Mucosa of descending colon (tissue), 3 donors: ENCODE measurements at regions not wholly inside any gene's neighbourhood (a gene's known extent, or its start where the extent isn't known, plus 50 kb on each side); places are given as distances from the start of the nearest gene placed in this dataset.
"Not testable (repeated sequence)": the region's sequence is repeated elsewhere in the genome, so short reads cannot be mapped to it uniquely, and the experiment has no call there.

Experiments
- ATAC-seq: fragments of 200-7000 bp; cut with Tn5 transposase; one replicate; pipeline ENCODE4 v1.9.1; 2020; ENCODE audit warnings: mild to moderate bottlenecking, moderate library complexity
- DNase-seq, 3 donors: peaks; one replicate each; pipeline ENCODE4 v3.0.0-alpha.2; 2020
- H3K36me3 ChIP-seq: fragments of 200-600 bp; one replicate; pipeline ENCODE4 v1.8.0; 2021; ENCODE audit warnings: low read depth, mild to moderate bottlenecking
- H3K4me1 ChIP-seq: fragments of 200-600 bp; one replicate; pipeline ENCODE4 v1.8.0; 2021; ENCODE audit warnings: low read depth, mild to moderate bottlenecking
- H3K4me3 ChIP-seq: fragments of 200-600 bp; one replicate; pipeline ENCODE4 v1.8.0; 2021; ENCODE audit warnings: mild to moderate bottlenecking
- H3K9me3 ChIP-seq: fragments of 200-600 bp; one replicate; pipeline ENCODE4 v1.8.0; 2021; ENCODE audit warnings: mild to moderate bottlenecking
- CTCF ChIP-seq: fragments of 200-600 bp; IDR thresholded peaks from one replicate; pipeline ENCODE4 v1.8.0; 2022; ENCODE audit warnings: antibody characterized with exemption, mild to moderate bottlenecking
- intact Hi-C, 2 donors: fragments of 100-400 bp; cut with DNase I in 1 of 2; cut with micrococcal nuclease in 1 of 2; formaldehyde crosslinking; loops; one replicate each; pipeline versions ENCODE4 v1.11.0 to v1.11.1; 2022; cut with DNase I, micrococcal nuclease
- donor health status: DM: no; HTN: no; CAD: no; lungs with moderate emphysema.
- donor health status: DM: no; HTN: no; CAD: no.
- donor health status: DM: no; HTN: yes; CAD: no.

GRCh38 chr10:63042256-63042655, 90.9 kb upstream of the NRBF2 start:
- Histone ChIP-seq H3K36me3 (no peaks in the 10 kb centered on the region), H3K4me3 (no peak overlapping the region), H3K9me3 (no peaks in the 10 kb centered on the region), H3K4me1 (no peaks in the 10 kb centered on the region)
- ATAC-seq, result no peak
- no peak for TF ChIP-seq CTCF
- intact Hi-C loops, result no loop called here
- DNase-seq, result no peak

DNA sequence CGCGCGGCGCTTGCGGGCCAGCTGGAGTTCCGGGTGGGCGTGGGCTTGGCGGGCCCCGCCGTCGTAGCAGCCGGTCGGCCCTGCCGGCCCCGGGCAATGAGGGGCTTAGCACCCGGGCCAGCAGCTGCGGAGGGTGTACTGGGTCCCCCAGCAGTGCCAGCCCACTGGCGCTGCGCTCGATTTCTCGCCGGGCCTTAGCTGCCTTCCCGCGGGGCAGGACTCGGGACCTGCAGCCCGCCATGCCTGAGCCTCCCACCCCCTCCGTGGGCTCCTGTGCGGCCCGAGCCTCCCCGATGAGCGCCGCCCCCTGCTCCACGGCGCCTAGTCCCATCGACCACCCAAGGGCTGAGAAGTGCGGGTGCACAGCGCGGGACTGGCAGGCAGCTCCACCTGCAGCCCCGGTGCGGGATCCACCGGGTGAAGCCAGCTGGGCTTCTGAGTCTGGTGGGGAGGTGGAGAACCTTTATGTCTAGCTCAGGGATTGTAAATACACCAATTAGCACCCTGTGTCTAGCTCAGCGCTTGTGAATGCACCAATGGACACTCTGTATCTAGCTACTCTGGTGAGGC, 99.4 kb upstream of the NRBF2 start:
- H3K4me3 ChIP-seq, intact Hi-C loops, ATAC-seq, H3K9me3 ChIP-seq, H3K36me3 ChIP-seq, H3K4me1 ChIP-seq, DNase-seq: not testable (repeated sequence)

DNA sequence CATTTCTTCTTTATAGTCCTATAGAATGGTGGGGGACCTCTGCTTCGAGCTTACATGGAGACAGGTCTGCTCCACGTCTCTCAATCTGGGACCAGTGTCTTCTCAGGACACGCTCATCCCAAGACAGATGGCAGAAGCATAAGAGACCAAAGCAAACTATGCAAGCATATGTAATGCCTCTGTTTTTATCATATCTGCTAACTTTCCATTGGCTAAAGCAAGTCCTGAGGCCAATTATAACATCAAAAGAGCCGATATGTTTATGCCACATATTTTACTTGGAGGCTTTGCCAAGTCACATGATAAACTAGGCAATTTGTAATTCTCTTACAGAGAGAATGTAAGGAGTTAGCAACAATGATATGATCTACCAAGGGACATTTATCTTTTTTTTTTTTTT, 102.6 kb upstream of the NRBF2 start:
- Histone ChIP-seq H3K9me3 (peaks cover 4% of the 10 kb centered on the region), H3K4me1 (no peaks in the 10 kb centered on the region), H3K4me3 (no peak overlapping the region), H3K36me3 (no peaks in the 10 kb centered on the region)
- ATAC-seq, result no peak
- DNase-seq, result no peak
- intact Hi-C loops, result no loop called here
- TF ChIP-seq CTCF, result no peak

- H3K4me3 ChIP-seq, result no peak overlapping the region
- ATAC-seq, result no peak
- TF ChIP-seq CTCF, result no peak
- intact Hi-C loops, result no loop called here
- no peaks in the 10 kb centered on the region for H3K9me3 ChIP-seq
- H3K4me1 ChIP-seq, result no peaks in the 10 kb centered on the region
- DNase-seq, result peak in 1 of 3 donors; percentile 6
- H3K36me3 ChIP-seq, result no peaks in the 10 kb centered on the region
Measured at GRCh38 chr10:63027531-63027930, 105.6 kb upstream of the NRBF2 start.

GRCh38 chr10:63021225-63021624, 111.9 kb upstream of the NRBF2 start:
- DNase-seq, result no peak
- H3K4me1 ChIP-seq, result no peaks in the 10 kb centered on the region
- H3K36me3 ChIP-seq, result no peaks in the 10 kb centered on the region
- intact Hi-C loops, result no loop called here
- no peak for TF ChIP-seq CTCF
- no peak for ATAC-seq
- H3K9me3 ChIP-seq, result no peaks in the 10 kb centered on the region
- H3K4me3 ChIP-seq, result no peak overlapping the region

DNA sequence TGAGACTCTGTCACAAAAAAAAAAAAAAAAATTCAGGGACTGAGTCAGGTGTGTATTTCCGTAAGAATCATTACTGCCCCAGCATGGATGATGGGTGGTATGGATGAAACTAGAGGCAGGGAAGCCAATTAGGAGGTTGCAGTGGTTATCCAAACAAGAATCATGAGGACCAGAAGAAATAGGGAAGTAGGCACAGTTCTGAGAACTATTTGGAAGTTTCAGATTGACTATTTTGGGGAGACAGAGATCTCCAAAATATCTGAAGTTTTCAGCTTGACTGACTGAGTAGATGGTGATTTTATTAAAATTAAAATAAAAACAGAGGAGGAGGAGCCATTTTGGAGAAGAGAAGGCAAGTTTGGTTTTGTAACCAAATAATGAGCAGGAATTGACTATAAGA, 119.4 kb upstream of the NRBF2 start:
- H3K9me3 ChIP-seq, result no peaks in the 10 kb centered on the region
- no peaks in the 10 kb centered on the region for H3K36me3 ChIP-seq
- intact Hi-C loops, result no loop called here
- no peak for TF ChIP-seq CTCF
- DNase-seq (no peak), ATAC-seq (no peak)
- H3K4me3 ChIP-seq, result no peak overlapping the region
- H3K4me1 ChIP-seq, result no peaks in the 10 kb centered on the region
